GM12878 (cell line): ENCODE measurements at regions not wholly inside any gene's neighbourhood (a gene's known extent, or its start where the extent isn't known, plus 50 kb on each side); places are given as distances from the start of the nearest gene placed in this dataset.
A peak's percentile ranks its signal among the peaks of the same experiment; 100 is the strongest.

Experiments used
- ATAC-seq: fragments of 200-7000 bp; cut with Tn5 transposase; 3 replicates; pipeline ENCODE4 v1.9.1; 2020; ENCODE audit warnings: mild to moderate bottlenecking, moderate library complexity
- BruUV-seq: library from RNA; stranded (reverse); fragments of 400-500 nt; replicated peaks from 2 replicates; lab custom pipeline; 2021; lab: Mats Ljungman, UMichigan
- CTCF ChIA-PET: fragments of 300-600 bp; sonication (Branson Sonifier 250); formaldehyde crosslinking; extraction: SDS; loops from one replicate; lab custom pipeline; 2021; ENCODE audit warnings: inconsistent platforms; lab: Yijun Ruan, JAX
- POLR2A ChIA-PET: fragments of 350-600 bp; formaldehyde crosslinking; extraction: SDS; loops from one replicate; lab custom pipeline; 2021; ENCODE audit warnings: inconsistent platforms; lab: Charles Lee
- RAD21 ChIA-PET: fragments of 300-600 bp; sonication (Branson Sonifier 250); formaldehyde crosslinking; loops from one replicate; lab custom pipeline; 2023; ENCODE audit warnings: antibody characterized with exemption; ENCODE audit not compliant: unreplicated experiment; lab: Charles Lee
- SMC1A ChIA-PET: fragments of 300-600 bp; sonication (Branson Sonifier 250); formaldehyde crosslinking; loops from one replicate; lab custom pipeline; 2023; ENCODE audit not compliant: unreplicated experiment, uncharacterized antibody; lab: Charles Lee
- DNase-seq: peaks from one replicate; pipeline ENCODE4 v3.0.0-alpha.2; 2011; ENCODE audit warnings: low read depth, low spot score
- FAIRE-seq: peaks from 3 replicates; lab custom pipeline; 2011; peaks lifted over from hg19 to GRCh38; lab: Jason Lieb, UNC
- H2AFZ ChIP-seq: 2 replicates; pipeline ENCODE4 v1.6.0; 2011; ENCODE audit warnings: low read depth, low read length, control low read depth; ENCODE audit not compliant: control insufficient read depth
- H3K27ac ChIP-seq: 2 replicates; pipeline ENCODE4 v1.5.1; 2011; ENCODE audit warnings: control low read depth; ENCODE audit not compliant: control insufficient read depth, insufficient read depth
- H3K27me3 ChIP-seq, 2 experiments: replicated peaks in 1 of 2; 2 replicates each; pipeline versions ENCODE4 v1.6.0 to v1.6.1; 2011; ENCODE audit warnings: low read length in 1 of 2; ENCODE audit not compliant: control insufficient read depth in 2 of 2, insufficient read depth in 2 of 2
- H3K36me3 ChIP-seq, 2 experiments: 2 replicates each; pipeline ENCODE4 v1.5.1; 2011; ENCODE audit warnings: low read length in 1 of 2; ENCODE audit not compliant: control insufficient read depth in 2 of 2, insufficient read depth in 2 of 2
- H3K4me1 ChIP-seq: 2 replicates; pipeline ENCODE4 v1.6.1; 2011; ENCODE audit warnings: mild to moderate bottlenecking, low read length, moderate library complexity, mixed read lengths; ENCODE audit not compliant: control insufficient read depth, insufficient read depth
- H3K4me2 ChIP-seq: 2 replicates; pipeline ENCODE4 v1.6.0; 2011; ENCODE audit warnings: control low read depth; ENCODE audit not compliant: control insufficient read depth, insufficient read depth
- H3K4me3 ChIP-seq: fragments of 200-600 bp; sonication (generic); 2 replicates; pipeline ENCODE4 v1.5.1; 2016
- H3K79me2 ChIP-seq: 2 replicates; pipeline ENCODE4 v1.6.0; 2011; ENCODE audit warnings: low read length; ENCODE audit not compliant: control insufficient read depth, insufficient read depth
- H3K9ac ChIP-seq: 2 replicates; pipeline ENCODE4 v1.8.0; 2011; ENCODE audit warnings: low read length, control low read depth, mixed read lengths; ENCODE audit not compliant: control insufficient read depth, insufficient read depth
- H3K9me3 ChIP-seq: replicated peaks from 3 replicates; pipeline ENCODE4 v1.5.1; 2011; ENCODE audit warnings: mild to moderate bottlenecking, low read length; ENCODE audit not compliant: control insufficient read depth, insufficient read depth
- H4K20me1 ChIP-seq: 2 replicates; pipeline ENCODE4 v1.6.0; 2011; ENCODE audit not compliant: control insufficient read depth, insufficient read depth
- DPF2 ChIP-seq: fragments of 450-650 bp; IDR thresholded peaks from 2 replicates; pipeline ENCODE4 v1.6.1; 2017; ENCODE audit warnings: mild to moderate bottlenecking
- EP300 ChIP-seq, 2 experiments: fragments of 150-350 bp in 1 of 2; IDR thresholded peaks; 2 replicates each; pipeline ENCODE4 v1.6.1; 2011 to 2012; ENCODE audit warnings: low read depth in 2 of 2, low read length in 2 of 2, borderline replicate concordance in 1 of 2, improper control_type of control experiment in 1 of 2, inconsistent platforms in 1 of 2; ENCODE audit not compliant: control insufficient read depth in 1 of 2
- HSF1 ChIP-seq: fragments of 150-350 bp; IDR thresholded peaks from 2 replicates; pipeline ENCODE4 v1.6.1; 2014; ENCODE audit warnings: mild to moderate bottlenecking, low read depth, low read length
- RAD51 ChIP-seq: fragments of 450-650 bp; IDR thresholded peaks from 2 replicates; pipeline ENCODE4 v1.6.1; 2016; ENCODE audit warnings: moderate library complexity, mild to moderate bottlenecking, inconsistent platforms
- RUNX3 ChIP-seq: IDR thresholded peaks from 2 replicates; pipeline ENCODE4 v1.6.1; 2012; ENCODE audit warnings: low read length, inconsistent platforms
- SMC3 ChIP-seq: IDR thresholded peaks from 2 replicates; pipeline ENCODE4 v1.6.1; 2011; ENCODE audit warnings: low read length, improper control_type of control experiment, borderline replicate concordance
- TAF1 ChIP-seq: IDR thresholded peaks from 2 replicates; pipeline ENCODE4 v1.6.1; 2011; ENCODE audit warnings: mild to moderate bottlenecking, low read depth, low read length, borderline replicate concordance
- ZNF217 ChIP-seq: fragments of 450-650 bp; IDR thresholded peaks from 2 replicates; pipeline ENCODE4 v1.6.1; 2017; ENCODE audit warnings: antibody characterized with exemption, mild to moderate bottlenecking
- ZNF687 ChIP-seq: fragments of 450-650 bp; IDR thresholded peaks from 2 replicates; pipeline ENCODE4 v1.6.1; 2017; ENCODE audit warnings: mild to moderate bottlenecking, moderate library complexity
- WGBS: methylation state at CpG from one replicate; pipeline ENCODE4 v1.1.6; 2016; ENCODE audit warnings: low lambda C conversion rate; ENCODE audit not compliant: insufficient replicate concordance, insufficient coverage; ENCODE audit errors: missing lambda C conversion rate; 5-methylcytosine and 5-hydroxymethylcytosine counted together
- in situ Hi-C: fragments of 300-500 bp; cut with MboI; formaldehyde crosslinking; loops from 9 replicates; pipeline ENCODE4 v1.14.3; 2018; ENCODE audit warnings: mixed read lengths
- intact Hi-C: fragments of 100-400 bp; cut with micrococcal nuclease; formaldehyde crosslinking; loops from one replicate; pipeline ENCODE4 v1.14.2; 2022; ENCODE audit not compliant: unreplicated experiment
- TF ChIP-seq, protein P1 (sequence below): fragments of 450-650 bp; IDR thresholded peaks from 2 replicates; pipeline ENCODE4 v1.6.1; 2017; ENCODE audit warnings: mild to moderate bottlenecking, moderate library complexity

DNA sequence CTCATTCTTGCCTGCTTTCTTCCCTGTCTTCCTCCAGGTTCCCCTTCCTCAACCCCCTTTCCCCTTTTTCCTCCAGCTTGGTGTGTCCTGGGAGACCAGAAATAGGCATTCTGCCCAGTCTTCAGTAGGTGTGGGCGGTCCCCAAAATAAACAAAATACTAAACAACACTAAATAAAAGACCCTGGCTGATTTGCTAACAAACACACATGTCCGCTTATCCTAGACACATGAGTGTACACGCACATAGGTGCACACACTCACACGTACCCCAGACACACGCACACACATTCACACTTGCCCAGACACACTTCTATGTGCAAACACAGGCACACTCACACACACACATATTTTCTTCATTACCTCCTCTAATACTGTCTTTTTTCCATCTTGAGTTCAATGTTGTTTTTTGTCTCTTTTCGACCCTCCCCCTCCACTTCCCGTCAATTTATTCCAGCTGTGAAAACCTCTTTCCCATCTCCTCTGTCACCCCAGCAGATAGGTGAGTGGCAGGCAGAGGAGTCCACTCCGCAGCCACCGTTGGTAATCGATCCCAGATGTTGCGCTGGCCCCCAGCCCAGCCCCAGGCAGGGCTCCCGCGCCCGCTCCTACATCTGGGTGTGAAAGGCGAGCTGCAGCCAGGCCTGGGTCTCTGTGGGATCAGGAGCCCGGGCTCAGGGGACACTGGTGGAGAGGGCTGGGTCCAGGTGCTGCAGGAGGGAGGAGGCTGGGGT, 56.9 kb upstream of the FOXP4 start (continued):
- TF ChIP-seq, protein P1, sequence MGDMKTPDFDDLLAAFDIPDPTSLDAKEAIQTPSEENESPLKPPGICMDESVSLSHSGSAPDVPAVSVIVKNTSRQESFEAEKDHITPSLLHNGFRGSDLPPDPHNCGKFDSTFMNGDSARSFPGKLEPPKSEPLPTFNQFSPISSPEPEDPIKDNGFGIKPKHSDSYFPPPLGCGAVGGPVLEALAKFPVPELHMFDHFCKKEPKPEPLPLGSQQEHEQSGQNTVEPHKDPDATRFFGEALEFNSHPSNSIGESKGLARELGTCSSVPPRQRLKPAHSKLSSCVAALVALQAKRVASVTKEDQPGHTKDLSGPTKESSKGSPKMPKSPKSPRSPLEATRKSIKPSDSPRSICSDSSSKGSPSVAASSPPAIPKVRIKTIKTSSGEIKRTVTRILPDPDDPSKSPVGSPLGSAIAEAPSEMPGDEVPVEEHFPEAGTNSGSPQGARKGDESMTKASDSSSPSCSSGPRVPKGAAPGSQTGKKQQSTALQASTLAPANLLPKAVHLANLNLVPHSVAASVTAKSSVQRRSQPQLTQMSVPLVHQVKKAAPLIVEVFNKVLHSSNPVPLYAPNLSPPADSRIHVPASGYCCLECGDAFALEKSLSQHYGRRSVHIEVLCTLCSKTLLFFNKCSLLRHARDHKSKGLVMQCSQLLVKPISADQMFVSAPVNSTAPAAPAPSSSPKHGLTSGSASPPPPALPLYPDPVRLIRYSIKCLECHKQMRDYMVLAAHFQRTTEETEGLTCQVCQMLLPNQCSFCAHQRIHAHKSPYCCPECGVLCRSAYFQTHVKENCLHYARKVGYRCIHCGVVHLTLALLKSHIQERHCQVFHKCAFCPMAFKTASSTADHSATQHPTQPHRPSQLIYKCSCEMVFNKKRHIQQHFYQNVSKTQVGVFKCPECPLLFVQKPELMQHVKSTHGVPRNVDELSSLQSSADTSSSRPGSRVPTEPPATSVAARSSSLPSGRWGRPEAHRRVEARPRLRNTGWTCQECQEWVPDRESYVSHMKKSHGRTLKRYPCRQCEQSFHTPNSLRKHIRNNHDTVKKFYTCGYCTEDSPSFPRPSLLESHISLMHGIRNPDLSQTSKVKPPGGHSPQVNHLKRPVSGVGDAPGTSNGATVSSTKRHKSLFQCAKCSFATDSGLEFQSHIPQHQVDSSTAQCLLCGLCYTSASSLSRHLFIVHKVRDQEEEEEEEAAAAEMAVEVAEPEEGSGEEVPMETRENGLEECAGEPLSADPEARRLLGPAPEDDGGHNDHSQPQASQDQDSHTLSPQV = no peak

GRCh38 chr6:41492261-41492891, 53.8 kb upstream of the FOXP4 start:
- RAD21 ChIA-PET = no interaction called here
- Histone ChIP-seq H3K79me2 (no peaks in the 10 kb centered on the region), H3K27me3 (no peaks in the 10 kb centered on the region), H2AFZ (no peak overlapping the region), H4K20me1 (no peaks in the 10 kb centered on the region), H3K27ac (no peak overlapping the region), H3K36me3 (no peaks in the 10 kb centered on the region)
- no peak for FAIRE-seq
- in situ Hi-C loops = no loop called here
- DNase-seq = no peak
- BruUV-seq = no TSS peak
- WGBS = 39% methylated on average over 16 of the region's 16 CpGs
- SMC1A ChIA-PET = interaction anchor here (0.8 kb wide), 1 partner anchor 31 kb away, joined by 3 read pairs; no protein-coding TSS in a partner anchor
- CTCF ChIA-PET = interaction anchor here (1.3 kb wide), 1 partner anchor 242 kb away, joined by 3 read pairs; no protein-coding TSS in a partner anchor
- POLR2A ChIA-PET = interaction anchor here (1.0 kb wide), 1 partner anchor 20 kb away, joined by 4 read pairs; no protein-coding TSS in a partner anchor
- no peak for ATAC-seq
- TF ChIP-seq SMC3 (no peak), DPF2 (0 out of 2 replicates have a peak, but pooled peaks have one; percentile 15), RUNX3 (peak; percentile 17; the same call in 1 of the 2 replicates), RAD51 (no peak), ZNF687 (no peak), TAF1 (no peak), HSF1 (no peak), ZNF217 (no peak), EP300 (IDR thresholded peaks at IDR 0.05; ENCODE audit: borderline replicate concordance in 1 of 2, control insufficient read depth in 1 of 2, low read depth in 2 of 2, low read length in 2 of 2) (no peak)
- TF ChIP-seq, all 136 proteins: peak for 2
- intact Hi-C loops = no loop called here
- H3K4me1 ChIP-seq = peaks cover 46% of the 10 kb centered on the region
- H3K4me2 ChIP-seq = no peak overlapping the region
- no peak overlapping the region for H3K4me3 ChIP-seq
- H3K9me3 ChIP-seq = no peaks in the 10 kb centered on the region
- no peak overlapping the region for H3K9ac ChIP-seq
